SU-DHL-6 (cell line): ENCODE measurements at regions not wholly inside any gene's neighbourhood (a gene's known extent, or its start where the extent isn't known, plus 50 kb on each side); places are given as distances from the start of the nearest gene placed in this dataset.

Experiments
- H2AFZ ChIP-seq: fragments of 200-600 bp; sonication (generic); 2 replicates; pipeline ENCODE4 v1.6.1; 2014; ENCODE audit warnings: low read depth, mild to moderate bottlenecking, moderate library complexity, mixed read lengths, antibody characterized with exemption, low read length; ENCODE audit not compliant: severe bottlenecking
- H3F3A ChIP-seq: fragments of 200-600 bp; shearing (Covaris generic); 2 replicates; pipeline ENCODE4 v1.6.0; 2016; ENCODE audit warnings: antibody characterized with exemption, mild to moderate bottlenecking; ENCODE audit not compliant: insufficient read depth
- H3K27ac ChIP-seq: fragments of 200-600 bp; sonication (generic); 2 replicates; pipeline ENCODE4 v1.5.1; 2016; ENCODE audit warnings: low read depth, mild to moderate bottlenecking, low read length, moderate library complexity, mixed read lengths
- H3K27me3 ChIP-seq: fragments of 200-600 bp; sonication (generic), shearing (Covaris generic); 2 replicates; pipeline ENCODE4 v1.6.0; 2014; ENCODE audit warnings: mild to moderate bottlenecking, low read length
- H3K36me3 ChIP-seq: fragments of 200-600 bp; sonication (generic); 2 replicates; pipeline ENCODE4 v1.6.1; 2014; ENCODE audit warnings: mild to moderate bottlenecking, low read length, mixed read lengths
- H3K4me2 ChIP-seq: fragments of 300-600, 200-600 bp; shearing (Covaris generic), sonication (generic); 2 replicates; pipeline ENCODE4 v1.6.0; 2014; ENCODE audit warnings: low read length, low read depth, mild to moderate bottlenecking; ENCODE audit not compliant: poor library complexity, severe bottlenecking
- H3K4me3 ChIP-seq: fragments of 200-600 bp; sonication (generic); 2 replicates; pipeline ENCODE4 v1.5.1; 2014; ENCODE audit warnings: antibody characterized with exemption, low read length, mild to moderate bottlenecking, mixed read lengths; ENCODE audit not compliant: insufficient read depth, poor library complexity, severe bottlenecking
- H3K79me2 ChIP-seq: fragments of 200-600 bp; sonication (generic); 2 replicates; pipeline ENCODE4 v1.6.1; 2014; ENCODE audit warnings: mild to moderate bottlenecking, low read length, moderate library complexity; ENCODE audit not compliant: insufficient read depth
- H3K9ac ChIP-seq: fragments of 200-600 bp; sonication (generic); 2 replicates; pipeline ENCODE4 v1.7.0; 2014; ENCODE audit warnings: mild to moderate bottlenecking, low read length
- H3K9me2 ChIP-seq: fragments of 200-600 bp; sonication (generic); replicated peaks from 2 replicates; pipeline ENCODE4 v1.6.1; 2014; ENCODE audit warnings: low read length; ENCODE audit not compliant: insufficient read depth
- H3K9me3 ChIP-seq: fragments of 200-600 bp; sonication (generic); 2 replicates; pipeline ENCODE4 v1.6.1; 2014; ENCODE audit warnings: low read length, mixed read lengths; ENCODE audit not compliant: insufficient read depth
- H4K20me1 ChIP-seq: fragments of 200-600 bp; sonication (generic); 2 replicates; pipeline ENCODE4 v1.6.1; 2014; ENCODE audit warnings: low read depth, mild to moderate bottlenecking, antibody characterized with exemption, low read length, moderate library complexity, mixed read lengths
- CTCF ChIP-seq: fragments of 200-600 bp; sonication (generic); IDR thresholded peaks from one replicate; pipeline ENCODE4 v1.5.1; 2017; ENCODE audit warnings: antibody characterized with exemption, mild to moderate bottlenecking, low read length, moderate library complexity; ENCODE audit not compliant: insufficient read depth, poor library complexity, severe bottlenecking
- EZH2phosphoT487 ChIP-seq: fragments of 200-600 bp; sonication (generic), shearing (Covaris generic); conservative IDR thresholded peaks from 2 replicates; pipeline ENCODE4 v1.6.1; 2018; ENCODE audit warnings: mild to moderate bottlenecking, antibody characterized with exemption, low read length, moderate library complexity, mixed read lengths

DNA sequence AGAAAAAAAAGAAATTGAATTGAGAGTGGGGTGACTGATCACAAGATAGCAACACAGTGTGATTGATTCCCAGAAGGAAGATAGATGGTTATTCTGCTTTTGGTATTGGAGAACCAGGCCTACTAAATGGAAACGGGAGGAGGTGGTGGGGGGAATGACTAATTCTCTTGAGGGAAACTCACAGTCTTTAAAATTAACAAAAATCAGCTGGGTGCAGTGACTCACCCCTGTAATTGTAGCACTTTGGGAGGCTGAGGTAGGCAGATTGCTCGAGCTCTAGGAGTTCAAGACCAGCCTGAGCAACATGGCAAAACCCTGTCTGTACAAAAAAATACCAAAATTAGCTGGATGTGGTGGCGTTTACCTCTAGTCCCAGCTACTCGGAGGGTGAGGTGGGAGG lies 134.6 kb upstream of the PDE4B start:
- Histone ChIP-seq H3K79me2 (no peaks in the 10 kb centered on the region), H3K27me3 (no peaks in the 10 kb centered on the region), H3K9ac (no peak overlapping the region), H2AFZ (no peak overlapping the region), H4K20me1 (no peaks in the 10 kb centered on the region), H3K27ac (no peak overlapping the region), H3K36me3 (no peaks in the 10 kb centered on the region), H3F3A (no peaks in the 10 kb centered on the region), H3K4me3 (no peak overlapping the region), H3K9me3 (no peaks in the 10 kb centered on the region), H3K9me2 (no peaks in the 10 kb centered on the region), H3K4me2 (no peak overlapping the region)
- TF ChIP-seq EZH2phosphoT487 (no peak), CTCF (no peak)

DNA sequence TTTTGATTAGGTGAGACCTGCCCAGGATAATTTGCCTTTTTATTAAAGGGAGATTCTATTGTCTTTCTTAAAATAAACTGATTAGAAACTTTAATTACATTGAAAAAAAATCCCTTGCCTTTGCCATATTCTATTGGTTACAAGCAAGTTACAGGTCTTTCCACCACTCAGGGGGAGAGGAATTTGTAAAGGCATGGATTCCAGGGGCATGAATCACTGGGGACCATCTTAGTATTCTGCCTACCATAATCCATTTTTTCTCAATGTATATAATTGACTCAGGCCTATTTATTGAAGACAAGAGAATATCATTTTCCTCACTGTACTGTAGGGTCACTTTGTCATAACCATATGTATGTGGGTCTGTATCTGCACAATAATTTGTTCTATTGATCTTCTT lies 124.3 kb upstream of the PDE4B start:
- H3K36me3 ChIP-seq: no peaks in the 10 kb centered on the region
- H3K4me2 ChIP-seq: no peak overlapping the region
- no peak overlapping the region for H3K27ac ChIP-seq
- H3K9me3 ChIP-seq: 0 out of 2 replicates have a peak, but pooled peaks cover 8% of the 10 kb centered on the region
- TF ChIP-seq EZH2phosphoT487 (no peak), CTCF (no peak)
- H3K9me2 ChIP-seq: no peaks in the 10 kb centered on the region; the same call in 1 of the 2 replicates
- no peaks in the 10 kb centered on the region for H3K27me3 ChIP-seq
- no peaks in the 10 kb centered on the region for H3F3A ChIP-seq
- no peaks in the 10 kb centered on the region for H4K20me1 ChIP-seq
- H2AFZ ChIP-seq: no peak overlapping the region
- H3K79me2 ChIP-seq: no peaks in the 10 kb centered on the region
- H3K9ac ChIP-seq: no peak overlapping the region
- no peak overlapping the region for H3K4me3 ChIP-seq

GRCh38 chr1:65670518-65670917 lies 122.2 kb upstream of the PDE4B start:
- H3K27me3 ChIP-seq: no peaks in the 10 kb centered on the region
- no peaks in the 10 kb centered on the region for H3K9me2 ChIP-seq
- H3K36me3 ChIP-seq: no peaks in the 10 kb centered on the region
- H3K4me3 ChIP-seq: no peak overlapping the region
- H3K79me2 ChIP-seq: no peaks in the 10 kb centered on the region
- H3K9ac ChIP-seq: no peak overlapping the region
- H3K4me2 ChIP-seq: no peak overlapping the region
- H2AFZ ChIP-seq: no peak overlapping the region
- H3K9me3 ChIP-seq: 0 out of 2 replicates have a peak, but pooled peaks cover 8% of the 10 kb centered on the region
- TF ChIP-seq CTCF: no peak
- TF ChIP-seq EZH2phosphoT487: no peak
- no peaks in the 10 kb centered on the region for H4K20me1 ChIP-seq
- H3K27ac ChIP-seq: no peak overlapping the region
- no peaks in the 10 kb centered on the region for H3F3A ChIP-seq

GRCh38 chr1:65674522-65674921 lies 118.2 kb upstream of the PDE4B start:
- Histone ChIP-seq H3K9ac (no peak overlapping the region), H3K27ac (no peak overlapping the region), H3K9me2 (no peaks in the 10 kb centered on the region), H3K79me2 (no peaks in the 10 kb centered on the region), H2AFZ (no peak overlapping the region), H3K27me3 (no peaks in the 10 kb centered on the region), H3F3A (no peaks in the 10 kb centered on the region), H3K36me3 (no peaks in the 10 kb centered on the region), H3K9me3 (no peaks in the 10 kb centered on the region), H3K4me2 (no peak overlapping the region), H4K20me1 (no peaks in the 10 kb centered on the region), H3K4me3 (no peak overlapping the region)
- no peak for TF ChIP-seq CTCF
- no peak for TF ChIP-seq EZH2phosphoT487
